IMR-90 (cell line): ENCODE measurements at regions not wholly inside any gene's neighbourhood (a gene's known extent, or its start where the extent isn't known, plus 50 kb on each side); places are given as distances from the start of the nearest gene placed in this dataset.

Source experiments
- POLR2A ChIP-seq: IDR thresholded peaks from 2 replicates; pipeline ENCODE4 v1.6.1; 2012; ENCODE audit warnings: mild to moderate bottlenecking, low read depth, low read length
- RFX5 ChIP-seq: IDR thresholded peaks from 2 replicates; pipeline ENCODE4 v1.8.0; 2012; ENCODE audit warnings: low read depth, mild to moderate bottlenecking, low read length, moderate library complexity
- USF2 ChIP-seq: fragments of 150-350 bp; IDR thresholded peaks from 2 replicates; pipeline ENCODE4 v1.6.1; 2017; ENCODE audit warnings: mild to moderate bottlenecking, antibody characterized with exemption, low read length, low read depth
- TF ChIP-seq, protein P1 (sequence below): conservative IDR thresholded peaks from 2 replicates; pipeline ENCODE4 v1.5.1; 2012; ENCODE audit warnings: mild to moderate bottlenecking, low read depth, low read length, improper control_type of control experiment

DNA sequence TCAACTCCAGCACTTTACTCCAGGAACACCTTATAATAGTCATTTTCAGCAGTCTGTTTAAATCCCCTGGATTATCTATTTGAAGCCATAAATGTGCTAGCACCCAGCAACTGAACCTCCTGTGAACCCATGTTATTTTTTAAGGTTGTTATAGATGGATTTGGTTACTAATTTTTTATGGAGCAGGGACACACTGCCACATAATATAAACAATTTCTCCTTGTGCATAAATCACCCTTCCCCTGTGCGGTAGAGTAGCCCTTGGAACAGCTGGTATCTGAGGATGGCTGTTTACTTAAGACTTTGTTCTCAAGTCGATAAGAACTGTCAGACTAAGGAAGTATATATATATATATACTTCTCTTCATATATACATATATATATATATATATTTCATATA is 367.4 kb downstream of the EPHA4 start:
- TF ChIP-seq, protein P1, sequence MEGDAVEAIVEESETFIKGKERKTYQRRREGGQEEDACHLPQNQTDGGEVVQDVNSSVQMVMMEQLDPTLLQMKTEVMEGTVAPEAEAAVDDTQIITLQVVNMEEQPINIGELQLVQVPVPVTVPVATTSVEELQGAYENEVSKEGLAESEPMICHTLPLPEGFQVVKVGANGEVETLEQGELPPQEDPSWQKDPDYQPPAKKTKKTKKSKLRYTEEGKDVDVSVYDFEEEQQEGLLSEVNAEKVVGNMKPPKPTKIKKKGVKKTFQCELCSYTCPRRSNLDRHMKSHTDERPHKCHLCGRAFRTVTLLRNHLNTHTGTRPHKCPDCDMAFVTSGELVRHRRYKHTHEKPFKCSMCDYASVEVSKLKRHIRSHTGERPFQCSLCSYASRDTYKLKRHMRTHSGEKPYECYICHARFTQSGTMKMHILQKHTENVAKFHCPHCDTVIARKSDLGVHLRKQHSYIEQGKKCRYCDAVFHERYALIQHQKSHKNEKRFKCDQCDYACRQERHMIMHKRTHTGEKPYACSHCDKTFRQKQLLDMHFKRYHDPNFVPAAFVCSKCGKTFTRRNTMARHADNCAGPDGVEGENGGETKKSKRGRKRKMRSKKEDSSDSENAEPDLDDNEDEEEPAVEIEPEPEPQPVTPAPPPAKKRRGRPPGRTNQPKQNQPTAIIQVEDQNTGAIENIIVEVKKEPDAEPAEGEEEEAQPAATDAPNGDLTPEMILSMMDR: no peak
- no peak for TF ChIP-seq RFX5
- no peak for TF ChIP-seq USF2
- TF ChIP-seq POLR2A: no peak
